Calu3 (cell line): ENCODE measurements at regions not wholly inside any gene's neighbourhood (a gene's known extent, or its start where the extent isn't known, plus 50 kb on each side); places are given as distances from the start of the nearest gene placed in this dataset.

Source experiments
- BruUV-seq: library from RNA; stranded (reverse); fragments of 400-500 nt; replicated peaks from 2 replicates; lab custom pipeline; 2021; lab: Mats Ljungman, UMichigan
- CTCF ChIA-PET: fragments of 300-600 bp; sonication (Branson Sonifier 250); formaldehyde crosslinking; loops from one replicate; lab custom pipeline; 2022; ENCODE audit warnings: antibody characterized with exemption; lab: Charles Lee
- DNase-seq: peaks from one replicate; pipeline ENCODE4 v3.0.0; 2022
- H3K27ac Mint-ChIP-seq: one replicate; pipeline ENCODE4 v1.8.0; 2022; ENCODE audit warnings: mixed read lengths; ENCODE audit not compliant: unreplicated experiment
- H3K27me3 Mint-ChIP-seq: one replicate; pipeline ENCODE4 v1.8.0; 2022; ENCODE audit warnings: mixed read lengths; ENCODE audit not compliant: unreplicated experiment
- H3K36me3 Mint-ChIP-seq: one replicate; pipeline ENCODE4 v1.8.0; 2022; ENCODE audit warnings: mild to moderate bottlenecking, moderate library complexity, mixed read lengths; ENCODE audit not compliant: insufficient read depth, unreplicated experiment
- H3K4me1 Mint-ChIP-seq: one replicate; pipeline ENCODE4 v1.8.0; 2022; ENCODE audit warnings: mild to moderate bottlenecking, low read depth, mixed read lengths; ENCODE audit not compliant: unreplicated experiment
- H3K4me3 Mint-ChIP-seq: one replicate; pipeline ENCODE4 v1.8.0; 2022; ENCODE audit warnings: mild to moderate bottlenecking, low read depth, moderate library complexity, mixed read lengths; ENCODE audit not compliant: unreplicated experiment
- H3K9me3 Mint-ChIP-seq: one replicate; pipeline ENCODE4 v1.8.0; 2022; ENCODE audit warnings: low read depth, mixed read lengths; ENCODE audit not compliant: unreplicated experiment
- CTCF ChIP-seq: fragments of 200-600 bp; IDR thresholded peaks from one replicate; pipeline ENCODE4 v1.8.0; 2022; ENCODE audit warnings: antibody characterized with exemption; ENCODE audit not compliant: unreplicated experiment
- intact Hi-C: fragments of 100-400 bp; cut with micrococcal nuclease; formaldehyde crosslinking; loops from one replicate; pipeline ENCODE4 v1.10.0; 2022; ENCODE audit not compliant: unreplicated experiment

GRCh38 chr2:156057647-156058046 is 274.9 kb downstream of the NR4A2 start:
- CTCF ChIA-PET = no interaction called here
- no peak for TF ChIP-seq CTCF
- H3K36me3 Mint-ChIP-seq = no peaks in the 10 kb centered on the region
- intact Hi-C loops = no loop called here
- H3K27me3 Mint-ChIP-seq = no peaks in the 10 kb centered on the region
- DNase-seq = no peak
- no peaks in the 10 kb centered on the region for H3K9me3 Mint-ChIP-seq
- H3K4me3 Mint-ChIP-seq = no peak overlapping the region
- no TSS peak for BruUV-seq
- H3K27ac Mint-ChIP-seq = no peak overlapping the region
- H3K4me1 Mint-ChIP-seq = peaks cover 8% of the 10 kb centered on the region

DNA sequence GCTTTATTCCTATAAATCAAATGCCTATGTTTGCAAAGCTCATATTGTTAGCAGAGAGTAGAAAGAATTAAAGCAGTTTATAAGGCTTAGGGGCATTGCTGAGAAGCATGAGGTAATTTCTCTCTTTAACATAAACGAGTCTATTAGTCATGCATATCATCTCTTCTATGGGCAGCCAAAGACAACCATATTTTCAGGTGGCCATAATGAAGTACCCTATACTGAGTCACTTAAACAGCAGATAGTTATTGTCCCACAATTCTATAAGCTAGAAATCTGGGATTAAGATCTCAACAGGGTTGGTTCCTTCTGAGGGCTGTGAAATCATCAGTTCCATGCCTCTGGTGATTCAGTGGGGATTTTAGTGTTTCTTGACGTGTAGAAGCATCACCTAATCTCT is 277.5 kb downstream of the NR4A2 start:
- no peak for TF ChIP-seq CTCF
- peaks cover 8% of the 10 kb centered on the region for H3K4me1 Mint-ChIP-seq
- no TSS peak for BruUV-seq
- H3K27me3 Mint-ChIP-seq = no peaks in the 10 kb centered on the region
- intact Hi-C loops = no loop called here
- DNase-seq = no peak
- H3K9me3 Mint-ChIP-seq = no peaks in the 10 kb centered on the region
- CTCF ChIA-PET = no interaction called here
- H3K4me3 Mint-ChIP-seq = no peak overlapping the region
- H3K36me3 Mint-ChIP-seq = no peaks in the 10 kb centered on the region
- H3K27ac Mint-ChIP-seq = no peak overlapping the region

- Mint-ChIP-seq H3K4me1 (no peaks in the 10 kb centered on the region), H3K9me3 (peaks cover 7% of the 10 kb centered on the region), H3K4me3 (no peak overlapping the region), H3K27ac (no peak overlapping the region), H3K27me3 (no peaks in the 10 kb centered on the region), H3K36me3 (no peaks in the 10 kb centered on the region)
- intact Hi-C loops = no loop called here
- no peak for DNase-seq
- TF ChIP-seq CTCF = no peak
- no TSS peak for BruUV-seq
- CTCF ChIA-PET = no interaction called here
Measured at GRCh38 chr2:156046900-156047299, 285.6 kb downstream of the NR4A2 start.

DNA sequence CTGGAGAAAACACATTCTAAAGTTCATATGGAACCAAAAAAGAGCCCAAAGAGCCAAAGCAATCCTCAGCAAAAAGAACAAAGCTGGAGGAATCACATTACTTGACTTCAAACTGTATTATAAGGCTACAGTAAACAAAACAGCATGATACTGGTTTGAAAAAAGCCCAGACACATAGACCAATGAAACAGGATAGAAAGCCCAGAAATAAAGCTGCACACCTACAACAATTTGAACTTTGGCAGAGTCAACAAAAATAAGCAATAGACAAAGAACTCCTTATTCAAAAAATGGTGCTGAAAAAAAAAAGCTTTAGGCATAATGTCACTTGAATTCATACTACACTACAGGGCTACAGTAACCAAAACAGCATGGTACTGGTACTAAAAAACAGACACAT is 289.6 kb downstream of the NR4A2 start:
- TF ChIP-seq CTCF = no peak
- H3K36me3 Mint-ChIP-seq = no peaks in the 10 kb centered on the region
- no peaks in the 10 kb centered on the region for H3K4me1 Mint-ChIP-seq
- H3K9me3 Mint-ChIP-seq = peaks cover 4% of the 10 kb centered on the region
- CTCF ChIA-PET = interaction anchor here (0.8 kb wide), 1 partner anchor 13 kb away, joined by 6 read pairs; no protein-coding TSS in a partner anchor
- DNase-seq = no peak
- intact Hi-C loops = no loop called here
- no peak overlapping the region for H3K27ac Mint-ChIP-seq
- no peak overlapping the region for H3K4me3 Mint-ChIP-seq
- H3K27me3 Mint-ChIP-seq = no peaks in the 10 kb centered on the region
- BruUV-seq = no TSS peak
